ENCODE measurements at regions not wholly inside any gene's neighbourhood (a gene's known extent, or its start where the extent isn't known, plus 50 kb on each side); places are given as distances from the start of the nearest gene placed in this dataset.
"Not testable (repeated sequence)": the region's sequence is repeated elsewhere in the genome, so short reads cannot be mapped to it uniquely, and the experiment has no call there.

- no peak for DNase-seq
Observed at GRCh38 chr2:146734821-146735190, 1110.0 kb upstream of the ACVR2A start.

DNA sequence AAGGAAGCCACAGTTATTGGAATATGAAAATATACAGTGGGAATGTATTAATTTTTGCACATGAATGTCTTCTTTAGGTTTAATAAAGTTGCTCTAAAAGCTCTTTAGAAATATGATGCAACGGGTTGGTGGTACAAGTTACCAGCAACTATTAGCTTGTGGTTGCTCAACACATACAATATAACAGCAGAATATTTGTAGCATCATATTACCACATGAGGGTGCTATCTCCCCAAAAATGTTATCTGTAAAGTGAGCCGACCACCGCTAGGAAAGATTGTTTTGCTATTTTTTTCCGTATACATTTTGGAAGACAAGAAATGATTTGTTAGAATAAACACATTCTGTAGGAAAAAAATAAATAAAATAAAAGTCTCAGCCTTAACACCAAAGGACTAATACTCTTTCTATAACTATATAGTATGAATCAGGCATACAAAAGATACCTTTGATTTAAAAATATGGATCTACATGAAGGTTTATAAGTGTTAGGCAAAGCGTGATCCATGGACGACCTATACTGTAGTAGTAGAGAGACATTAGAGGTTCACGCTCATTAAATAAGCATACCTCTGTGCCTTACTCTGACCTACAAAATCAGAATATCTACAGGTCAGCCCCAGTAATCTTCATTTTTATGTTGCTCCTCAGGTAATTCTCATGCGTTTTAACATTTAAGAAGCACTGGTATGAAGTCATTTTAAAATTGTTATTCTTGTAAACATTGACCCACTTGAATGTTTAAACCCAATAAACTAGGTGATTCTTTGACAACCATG, 1110.6 kb upstream of the ACVR2A start:
- no peak for DNase-seq

DNA sequence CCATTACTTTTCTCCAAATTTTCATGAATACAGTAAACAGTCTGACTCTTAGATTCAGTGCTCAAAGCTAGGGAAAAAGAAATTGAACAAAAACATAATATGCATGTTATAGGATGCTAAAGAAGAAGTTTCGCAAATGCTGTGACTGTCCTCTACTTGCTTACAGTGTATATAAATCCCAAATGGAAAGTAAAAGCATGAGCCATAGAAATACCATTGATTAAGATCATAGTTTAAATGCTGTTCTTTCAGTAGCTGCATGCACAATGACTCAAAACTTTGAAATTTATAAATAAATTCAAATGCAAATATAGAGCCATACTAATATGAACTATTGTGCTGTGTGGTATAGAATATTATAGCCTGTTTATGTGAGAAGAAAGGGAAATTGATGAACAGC, 1113.9 kb upstream of the ACVR2A start:
- DNase-seq: no peak

DNA sequence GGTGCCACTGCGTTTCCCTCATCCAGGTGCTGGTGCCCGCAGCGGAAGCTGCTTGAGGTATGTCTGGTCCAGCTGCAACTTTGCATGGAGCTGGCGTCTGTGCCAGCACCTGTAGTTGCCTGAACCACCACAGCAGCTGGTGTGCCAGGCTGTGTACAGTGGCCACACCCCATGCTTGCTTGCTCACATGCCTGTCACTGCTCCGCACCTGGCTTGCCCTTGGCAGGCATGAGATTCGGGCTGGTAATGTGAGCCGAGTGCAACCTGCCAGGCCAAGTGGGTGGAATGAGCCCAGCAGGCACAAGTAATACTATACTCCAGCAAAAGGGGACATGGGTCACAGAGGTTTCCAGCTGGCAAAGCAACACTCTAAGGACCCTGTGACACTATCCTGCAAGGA, 1123.3 kb upstream of the ACVR2A start:
- DNase-seq: no peak

DNA sequence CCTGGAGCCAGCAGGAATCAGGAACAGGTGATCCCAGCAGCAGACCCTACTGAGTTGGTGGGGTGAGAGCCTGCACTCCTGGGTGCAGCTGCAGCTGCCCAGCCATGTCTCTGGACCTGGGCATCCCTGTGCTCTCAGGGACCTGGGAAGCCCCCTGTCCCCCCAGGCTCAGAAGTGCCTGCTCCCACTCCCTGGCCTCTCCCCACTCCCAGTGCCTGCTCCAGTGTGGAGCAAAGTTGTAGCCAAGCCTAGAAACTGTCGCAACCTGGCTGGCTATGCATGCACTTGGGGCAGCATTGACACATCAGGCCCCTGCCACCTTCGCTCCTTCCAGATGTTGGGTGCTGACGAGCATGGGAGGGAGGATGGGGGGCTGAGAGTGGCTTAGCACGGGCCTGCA, 1124.7 kb upstream of the ACVR2A start:
- DNase-seq: no peak

GRCh38 chr2:146716591-146716990, 1128.2 kb upstream of the ACVR2A start:
- DNase-seq: no peak

DNA sequence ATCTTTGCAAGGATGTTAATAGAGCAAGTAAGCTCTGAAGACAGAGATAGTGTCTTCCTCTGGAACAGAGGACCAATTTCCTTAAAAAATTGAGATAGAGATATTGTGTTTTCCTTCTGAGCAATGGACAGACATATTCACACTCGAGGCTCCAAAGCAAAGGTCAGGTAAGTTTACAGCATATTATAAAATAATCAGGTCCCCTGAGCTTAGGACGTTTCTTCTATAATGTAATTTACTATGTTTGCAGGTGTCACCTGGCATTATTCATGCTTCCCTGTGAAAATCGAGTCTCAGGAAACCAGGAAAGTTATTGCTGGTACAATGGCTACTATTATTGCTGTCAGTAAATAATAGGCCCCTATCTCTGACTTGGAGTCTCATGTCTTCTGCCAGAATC, 1135.8 kb upstream of the ACVR2A start:
- DNase-seq: no peak

- no peak for DNase-seq
Observed at GRCh38 chr2:146701183-146701582, 1143.6 kb upstream of the ACVR2A start.

- DNase-seq: no peak
Observed at GRCh38 chr2:146697307-146697706, 1147.5 kb upstream of the ACVR2A start.

- not testable (repeated sequence) for DNase-seq
Observed at GRCh38 chr2:146696787-146697186, 1148.0 kb upstream of the ACVR2A start.

DNA sequence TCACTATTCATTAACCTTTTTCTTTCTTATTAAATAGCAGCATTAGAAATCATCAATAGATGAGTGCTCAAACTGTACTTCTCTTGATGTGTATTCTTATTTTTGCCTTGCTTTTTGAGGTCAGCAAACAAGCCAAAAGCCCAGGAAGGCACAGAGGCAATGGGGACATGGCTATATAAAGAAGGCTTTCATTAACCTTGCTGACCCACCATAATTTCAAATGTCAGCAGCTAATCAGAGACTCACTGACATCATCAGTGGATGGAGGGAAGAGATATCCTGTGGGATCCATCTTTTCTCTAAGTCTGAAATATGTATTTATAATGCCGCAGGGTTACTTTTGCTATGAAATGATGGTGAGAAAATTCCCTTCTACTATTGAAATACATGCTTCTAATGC, 1162.8 kb upstream of the ACVR2A start:
- DNase-seq: no peak

DNA sequence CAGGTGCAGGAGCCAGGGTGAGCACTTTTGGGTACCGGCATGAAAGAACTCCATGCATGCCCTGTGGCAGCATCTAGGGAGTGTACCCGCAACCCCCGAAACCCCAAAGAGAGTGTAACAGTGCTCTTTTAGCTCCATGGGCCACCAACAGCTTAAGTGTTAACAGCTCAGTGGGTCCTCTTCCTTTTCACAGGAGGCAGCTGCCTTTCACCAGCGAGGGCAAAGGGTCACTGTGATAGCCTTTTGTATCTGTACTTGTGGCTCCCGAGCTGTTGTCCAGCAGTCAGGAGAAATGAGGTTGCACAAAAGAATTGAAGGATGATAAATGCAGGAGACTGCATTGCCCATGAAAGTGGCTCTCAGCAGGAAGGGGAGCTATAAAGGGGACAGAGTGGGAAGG, 1166.3 kb upstream of the ACVR2A start:
- no peak for DNase-seq

DNA sequence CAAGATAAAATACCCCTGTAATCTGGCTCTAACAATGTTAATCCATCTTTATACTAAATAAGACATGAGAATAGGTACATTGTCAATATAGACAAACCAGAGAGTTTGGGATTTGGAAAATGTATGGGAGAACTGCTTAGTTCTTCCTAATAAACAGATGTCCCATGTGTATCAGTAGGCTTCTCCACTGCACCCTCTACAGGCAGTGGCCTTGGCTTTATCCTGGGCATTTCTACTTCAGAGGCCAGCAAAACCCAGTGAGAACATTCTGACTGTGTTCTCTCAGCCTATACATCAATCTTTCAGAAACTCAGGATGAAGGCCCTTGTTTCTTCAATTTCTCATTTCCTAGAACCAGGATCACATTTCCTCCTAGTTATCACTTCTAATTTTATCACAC, 1167.5 kb upstream of the ACVR2A start:
- no peak for DNase-seq

DNA sequence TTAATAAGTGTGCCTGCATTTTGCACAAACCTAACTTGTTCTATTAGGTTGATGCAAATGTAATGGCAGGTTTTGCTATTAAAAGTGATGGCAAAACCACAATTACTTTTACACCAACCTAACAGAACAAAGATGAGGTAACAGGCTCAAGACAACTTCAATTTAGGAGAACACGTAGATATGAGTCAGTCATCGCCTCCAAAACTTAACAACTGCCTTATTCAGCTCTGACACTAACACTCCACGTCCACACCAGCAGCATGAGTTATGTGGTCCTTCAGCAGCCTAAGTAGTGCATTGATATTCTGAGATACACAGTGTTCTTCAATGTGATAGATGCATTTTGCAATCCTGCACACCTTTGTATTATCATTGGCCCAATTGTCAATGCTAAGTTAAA, 1175.1 kb upstream of the ACVR2A start:
- no peak for DNase-seq

DNA sequence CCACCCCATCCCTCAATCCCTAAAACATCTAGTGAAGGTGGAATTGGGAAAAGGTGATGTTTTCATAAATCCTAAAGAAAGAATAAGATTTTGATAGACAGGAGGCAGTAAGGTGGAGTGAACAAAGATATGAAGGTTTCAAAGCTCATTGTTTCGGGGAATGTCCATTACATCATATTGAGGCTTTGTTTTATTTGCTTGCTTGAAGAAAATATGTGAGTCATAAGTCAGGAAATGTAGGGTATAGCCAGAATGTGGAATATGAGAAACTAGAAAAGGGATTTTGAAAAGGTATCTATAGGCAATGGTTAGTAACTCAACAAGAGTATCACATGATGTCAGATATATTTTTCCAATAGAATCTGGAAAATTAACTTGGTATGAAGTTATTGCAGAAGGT, 1178.5 kb upstream of the ACVR2A start:
- no peak for DNase-seq

GRCh38 chr2:146665800-146666199, 1179.0 kb upstream of the ACVR2A start:
- DNase-seq: no peak

DNA sequence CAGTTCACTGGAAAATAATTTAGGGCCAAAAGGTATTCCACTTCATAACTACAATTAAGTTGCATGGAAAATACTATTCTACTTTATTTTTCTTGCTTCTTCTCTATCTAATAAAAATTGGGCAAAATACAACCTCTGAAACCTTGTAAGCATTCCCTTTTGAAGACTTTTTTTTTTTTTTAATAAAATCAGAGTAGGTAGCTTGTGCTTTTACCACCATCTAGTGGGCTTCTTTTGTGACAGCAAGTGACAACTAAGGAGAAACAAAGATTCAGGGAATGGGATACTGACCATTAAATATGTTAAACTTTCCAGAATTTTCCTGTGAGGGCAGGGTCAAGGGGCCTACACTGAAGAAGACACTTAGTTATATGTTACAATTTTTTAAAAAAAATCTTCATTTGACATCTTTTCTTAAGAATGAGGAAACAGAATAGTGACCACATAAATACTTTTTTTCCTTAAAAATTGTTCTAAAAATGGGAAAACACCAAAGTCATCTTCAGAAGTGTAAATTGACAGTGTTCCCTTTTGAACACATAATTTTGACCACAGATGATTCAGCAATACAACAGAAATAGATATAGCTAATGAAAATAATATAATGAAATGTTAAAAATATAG, 1183.2 kb upstream of the ACVR2A start:
- DNase-seq: no peak

DNA sequence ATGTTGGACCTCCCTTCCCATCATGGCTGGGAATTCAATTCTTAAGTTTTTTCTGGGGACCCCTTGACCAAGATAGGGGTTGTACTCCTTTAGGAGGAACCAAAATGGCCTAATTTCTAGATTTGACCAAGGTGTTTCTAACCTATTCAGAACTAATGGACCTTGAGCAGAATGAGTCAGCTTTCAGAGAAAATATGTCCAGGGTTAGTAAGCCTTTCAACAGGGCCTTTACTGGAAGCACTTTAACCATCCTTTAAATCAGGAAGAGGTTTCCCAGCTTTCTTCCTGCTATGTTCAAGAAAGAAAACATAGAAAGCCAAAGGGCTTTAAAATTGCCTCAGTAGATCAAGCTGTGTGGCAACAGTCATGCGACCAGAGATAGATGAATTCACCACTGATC, 1184.9 kb upstream of the ACVR2A start:
- DNase-seq: no peak

DNA sequence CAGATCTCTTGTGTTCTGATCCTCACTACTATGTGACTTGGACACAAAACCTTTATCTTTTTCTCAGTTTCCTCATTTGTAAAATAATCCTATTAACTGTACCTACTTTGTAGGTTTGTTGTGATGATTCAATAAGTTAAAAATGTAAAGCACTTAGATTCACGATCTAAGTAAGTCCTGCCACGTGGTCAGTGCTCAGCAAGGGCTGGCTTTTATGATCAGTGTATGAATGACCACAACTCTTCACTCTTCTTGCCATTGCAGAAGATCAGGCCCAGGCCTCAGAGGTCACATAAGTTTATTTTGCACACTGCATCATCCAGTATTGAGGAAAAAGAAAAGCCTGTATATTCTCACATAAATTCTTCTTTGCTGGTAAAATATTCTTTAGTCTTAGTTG, 1192.5 kb upstream of the ACVR2A start:
- no peak for DNase-seq

DNA sequence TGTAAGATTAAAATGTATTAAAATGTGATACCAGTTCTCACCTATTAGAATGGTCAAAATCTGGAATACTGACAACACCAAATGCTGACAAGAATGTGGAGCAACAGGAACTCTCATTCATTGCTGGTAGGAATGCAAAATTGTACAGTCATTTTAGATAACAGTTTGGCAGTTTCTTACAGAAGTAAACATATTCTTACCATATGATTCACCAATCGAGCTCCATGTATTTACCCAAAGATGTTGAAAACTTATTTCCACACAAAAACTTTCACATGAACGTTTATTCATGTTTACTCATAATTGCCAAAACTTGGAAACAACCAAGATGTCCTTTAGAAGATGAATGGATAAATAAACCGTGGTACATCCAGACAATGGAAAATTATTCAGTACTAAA, 1193.5 kb upstream of the ACVR2A start:
- DNase-seq: no peak

- no peak for DNase-seq
Observed at GRCh38 chr2:146642066-146642465, 1202.8 kb upstream of the ACVR2A start.

- DNase-seq: no peak
Observed at GRCh38 chr2:146634230-146635097, 1210.4 kb upstream of the ACVR2A start.

- no peak for DNase-seq
Observed at GRCh38 chr2:146633159-146633558, 1211.7 kb upstream of the ACVR2A start.

DNA sequence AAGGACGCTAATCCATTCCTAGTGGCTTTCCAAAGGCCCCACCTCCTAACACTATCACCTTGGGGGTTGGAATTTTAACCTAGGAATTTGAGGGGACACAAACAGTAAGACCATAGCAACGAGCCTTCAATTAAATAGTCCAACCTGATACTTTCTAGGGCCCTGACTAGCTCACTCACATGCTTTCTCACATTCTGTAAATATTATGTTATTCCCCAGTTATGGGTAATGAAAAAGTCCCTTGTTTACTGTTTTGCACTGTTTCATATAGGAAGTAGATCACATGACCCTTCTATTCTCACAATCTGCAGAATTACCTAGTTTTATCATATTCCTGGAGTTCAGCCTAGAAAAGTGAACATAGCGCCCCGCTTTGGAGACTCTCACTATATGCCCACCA, 1212.1 kb upstream of the ACVR2A start:
- DNase-seq: no peak
